RWPE1 (cell line): ENCODE measurements at regions not wholly inside any gene's neighbourhood (a gene's known extent, or its start where the extent isn't known, plus 50 kb on each side); places are given as distances from the start of the nearest gene placed in this dataset.

Source experiments
- CTCF ChIA-PET: fragments of 350-600 bp; sonication (Branson Sonifier 250); formaldehyde crosslinking; extraction: SDS; loops from one replicate; lab custom pipeline; 2021; lab: Yijun Ruan, JAX
- POLR2A ChIA-PET: fragments of 400-600 bp; formaldehyde crosslinking; extraction: SDS; loops from one replicate; lab custom pipeline; 2020; ENCODE audit warnings: antibody characterized with exemption; ENCODE audit not compliant: low non-redundant PET; lab: Yijun Ruan, JAX
- DNase-seq: peaks from one replicate; pipeline ENCODE4 v3.0.0; 2012; ENCODE audit warnings: low spot score
- H3K27ac ChIP-seq: fragments of 450-650 bp; 2 replicates; pipeline ENCODE4 v1.5.1; 2017
- TF ChIP-seq, protein P1 (sequence below): fragments of 450-650 bp; conservative IDR thresholded peaks from 2 replicates; pipeline ENCODE4 v1.5.1; 2017; ENCODE audit warnings: low read depth, mild to moderate bottlenecking

DNA sequence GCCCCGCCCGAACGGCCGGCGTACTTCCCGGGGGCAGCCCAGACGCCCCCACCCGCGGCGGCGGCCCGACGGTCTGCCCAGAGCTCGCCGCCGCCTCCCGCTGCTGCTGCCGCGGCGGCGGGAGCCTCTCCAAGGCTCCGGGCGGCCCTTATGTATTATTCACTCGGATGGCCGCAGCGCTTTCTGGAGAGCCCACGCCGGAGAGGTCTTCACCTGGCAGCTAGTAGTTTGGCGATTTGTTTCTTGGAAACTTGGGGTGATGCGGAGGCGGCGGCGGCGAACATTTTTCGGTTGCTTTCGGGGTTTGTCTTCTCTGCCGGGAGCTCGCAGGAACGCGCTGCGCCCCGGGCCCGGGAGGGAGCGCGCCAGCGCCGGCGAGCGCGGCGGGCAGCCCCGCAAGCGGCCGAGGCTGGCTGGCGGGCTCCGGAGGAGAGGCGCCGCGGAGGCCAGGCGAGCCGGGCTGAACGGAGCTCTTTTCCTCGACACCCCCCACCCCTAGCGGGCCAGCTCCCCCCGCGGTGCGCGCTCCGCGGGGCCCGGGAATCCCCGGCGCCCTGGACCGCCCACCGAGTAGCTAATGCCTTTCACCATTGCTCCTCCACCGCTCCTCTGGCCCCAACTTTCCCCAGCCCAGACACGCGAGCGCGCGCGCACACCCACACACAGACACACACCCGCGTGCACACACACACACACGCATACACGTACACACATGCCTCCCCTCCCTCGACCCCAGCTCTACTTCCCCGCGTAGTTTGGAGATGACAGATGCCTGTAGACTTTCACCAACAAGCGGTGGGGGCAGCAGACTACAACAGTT is 113.5 kb downstream of the DHX15 start:
- POLR2A ChIA-PET: no interaction called here
- H3K27ac ChIP-seq: peak overlapping the region; percentile 15; the same call in 1 of the 2 replicates
- peak; percentile 36 for DNase-seq
- CTCF ChIA-PET: interaction anchor here (0.5 to 1.5 kb wide), 4 partner anchors 10 to 961 kb away, joined by 3 to 7 read pairs (median 5); no protein-coding TSS in a partner anchor
- TF ChIP-seq, protein P1, sequence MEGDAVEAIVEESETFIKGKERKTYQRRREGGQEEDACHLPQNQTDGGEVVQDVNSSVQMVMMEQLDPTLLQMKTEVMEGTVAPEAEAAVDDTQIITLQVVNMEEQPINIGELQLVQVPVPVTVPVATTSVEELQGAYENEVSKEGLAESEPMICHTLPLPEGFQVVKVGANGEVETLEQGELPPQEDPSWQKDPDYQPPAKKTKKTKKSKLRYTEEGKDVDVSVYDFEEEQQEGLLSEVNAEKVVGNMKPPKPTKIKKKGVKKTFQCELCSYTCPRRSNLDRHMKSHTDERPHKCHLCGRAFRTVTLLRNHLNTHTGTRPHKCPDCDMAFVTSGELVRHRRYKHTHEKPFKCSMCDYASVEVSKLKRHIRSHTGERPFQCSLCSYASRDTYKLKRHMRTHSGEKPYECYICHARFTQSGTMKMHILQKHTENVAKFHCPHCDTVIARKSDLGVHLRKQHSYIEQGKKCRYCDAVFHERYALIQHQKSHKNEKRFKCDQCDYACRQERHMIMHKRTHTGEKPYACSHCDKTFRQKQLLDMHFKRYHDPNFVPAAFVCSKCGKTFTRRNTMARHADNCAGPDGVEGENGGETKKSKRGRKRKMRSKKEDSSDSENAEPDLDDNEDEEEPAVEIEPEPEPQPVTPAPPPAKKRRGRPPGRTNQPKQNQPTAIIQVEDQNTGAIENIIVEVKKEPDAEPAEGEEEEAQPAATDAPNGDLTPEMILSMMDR: peak; percentile 18; the same call in 1 of the 2 replicates

DNA sequence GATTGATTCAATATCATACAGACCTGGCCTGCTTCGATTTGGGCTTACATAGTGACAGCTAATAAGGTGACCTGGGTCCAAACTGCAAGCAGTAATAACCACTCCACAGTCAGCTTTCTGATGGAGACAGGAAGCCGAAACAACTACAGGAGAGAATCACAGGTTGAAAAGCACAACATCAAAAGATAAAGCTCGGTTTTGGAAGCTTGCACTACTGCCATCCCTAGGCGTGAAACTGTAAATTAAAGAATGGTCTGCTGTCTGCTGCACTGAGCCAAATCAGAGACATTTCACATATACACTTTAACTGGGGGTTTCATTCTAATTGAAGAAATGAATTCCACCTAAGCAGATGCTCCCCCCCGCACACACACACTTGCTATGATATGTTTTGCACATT is 116.3 kb downstream of the DHX15 start:
- CTCF ChIA-PET: no interaction called here
- POLR2A ChIA-PET: no interaction called here
- TF ChIP-seq, protein P1: no peak
- DNase-seq: no peak
- no peak overlapping the region for H3K27ac ChIP-seq

DNA sequence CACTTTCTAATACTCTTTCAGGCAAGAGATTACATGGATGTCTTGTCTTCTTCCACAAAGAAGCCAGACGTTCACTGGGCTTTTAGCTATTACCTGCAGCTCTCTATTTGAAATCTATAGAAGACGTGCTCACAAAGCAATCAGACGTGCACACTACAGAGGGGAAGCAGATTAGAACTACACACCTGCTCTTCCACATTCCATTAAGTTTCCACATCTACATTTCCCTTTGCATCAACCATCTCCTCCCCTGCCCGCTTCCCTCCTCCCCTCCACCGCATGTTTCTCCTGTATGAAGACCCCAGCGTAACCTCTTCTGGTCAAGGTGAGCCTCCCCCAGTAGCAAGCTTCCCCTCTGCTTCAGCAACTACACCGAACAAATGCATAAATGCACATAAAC is 119.8 kb downstream of the DHX15 start:
- POLR2A ChIA-PET: no interaction called here
- TF ChIP-seq, protein P1: no peak

DNA sequence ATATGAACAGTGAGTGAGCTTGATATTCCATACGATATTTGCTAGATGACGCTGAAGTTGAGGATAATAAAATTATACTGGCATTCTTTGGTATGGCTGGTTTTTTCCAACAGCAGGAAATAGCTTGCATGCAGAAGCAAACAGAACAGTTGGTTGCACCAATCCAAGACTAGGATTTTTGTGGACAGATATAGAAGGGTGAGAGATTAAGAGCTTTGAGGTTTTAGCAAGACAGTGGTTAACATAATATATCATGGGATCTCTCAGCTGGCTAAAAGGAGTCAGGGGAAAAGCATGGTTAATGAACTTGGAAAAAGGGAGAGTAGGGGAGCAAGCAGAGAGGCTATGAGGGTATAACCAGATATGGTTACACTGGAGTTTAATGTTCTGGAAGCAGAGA is 127.9 kb downstream of the DHX15 start:
- DNase-seq: no peak
- ChIA-PET POLR2A (interaction anchor here (0.6 kb wide), 1 partner anchor 708 kb away, joined by 3 read pairs; no protein-coding TSS in a partner anchor), CTCF (interaction anchor here (0.9 to 1.3 kb wide), 2 partner anchors 14 to 524 kb away, joined by 4 to 7 read pairs; no protein-coding TSS in a partner anchor)
- H3K27ac ChIP-seq: no peak overlapping the region
- TF ChIP-seq, protein P1: no peak

More for the DNA sequence above, 119.8 kb downstream of the DHX15 start:
- DNase-seq: no peak
- no peak overlapping the region for H3K27ac ChIP-seq
- CTCF ChIA-PET: no interaction called here

DNA sequence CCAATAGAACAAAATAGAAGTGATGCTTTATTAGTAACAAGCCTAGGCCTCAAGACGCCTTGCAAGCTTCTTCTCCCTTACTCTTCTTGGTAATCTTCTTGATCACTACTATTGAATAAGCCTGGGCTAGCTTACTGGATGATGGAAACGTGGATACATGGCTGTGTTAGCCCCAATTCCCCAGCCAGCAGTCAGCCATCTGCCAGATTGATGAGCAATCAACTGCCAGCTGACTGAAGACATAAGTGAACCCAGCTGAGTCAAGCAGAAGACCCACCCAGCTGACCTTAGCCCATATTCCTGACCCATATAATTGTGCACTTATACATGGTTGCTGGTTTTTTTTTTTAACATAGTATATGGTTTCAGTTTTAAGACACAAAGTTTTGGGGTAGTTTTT is 130.4 kb downstream of the DHX15 start:
- TF ChIP-seq, protein P1: no peak
- CTCF ChIA-PET: no interaction called here
- POLR2A ChIA-PET: interaction anchor here (0.5 kb wide), 1 partner anchor 262 kb away, joined by 3 read pairs; no protein-coding TSS in a partner anchor
- no peak for DNase-seq
- H3K27ac ChIP-seq: no peak overlapping the region

DNA sequence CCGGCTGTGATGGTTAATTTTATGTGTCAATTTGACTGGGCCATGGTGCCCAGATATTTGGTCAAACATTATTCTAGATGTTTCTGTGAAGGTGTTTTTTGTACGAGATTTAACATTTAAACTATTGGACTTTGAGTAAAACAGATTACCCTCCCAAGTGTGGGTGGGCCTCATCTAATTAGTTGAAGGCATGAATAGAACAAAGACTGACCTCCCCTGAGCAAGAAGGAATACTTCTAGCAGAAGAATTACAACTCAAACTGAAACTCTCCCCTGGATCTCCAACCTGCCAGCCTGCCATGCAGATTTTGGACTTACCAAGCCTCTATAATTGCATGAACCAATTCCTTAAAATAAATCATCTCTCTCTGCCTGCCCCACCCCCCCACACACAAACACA is 132.5 kb downstream of the DHX15 start:
- no peak for DNase-seq
- TF ChIP-seq, protein P1: no peak
- no peak overlapping the region for H3K27ac ChIP-seq
- ChIA-PET CTCF (no interaction called here), POLR2A (no interaction called here)
